ENCODE measurements at regions not wholly inside any gene's neighbourhood (a gene's known extent, or its start where the extent isn't known, plus 50 kb on each side); places are given as distances from the start of the nearest gene placed in this dataset.

DNA sequence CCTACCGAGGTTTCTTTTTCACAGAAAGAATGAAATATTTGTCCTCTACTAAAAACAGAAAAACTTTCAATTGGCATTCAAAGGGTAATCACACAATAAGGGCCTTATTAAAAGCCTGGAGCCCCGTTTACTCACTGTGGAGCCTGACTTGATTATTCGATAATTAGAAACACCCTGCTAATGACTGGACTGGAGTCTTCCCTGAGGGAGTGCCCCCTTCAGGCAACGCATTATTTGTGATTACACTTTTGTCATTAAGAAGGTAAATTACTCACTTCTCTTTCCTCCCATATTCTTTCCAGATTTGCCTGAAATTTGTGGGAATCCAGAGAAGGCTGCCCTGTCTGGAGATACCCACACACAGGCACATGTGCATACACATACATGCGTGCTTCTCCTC is 444.2 kb upstream of the NPVF start:
- H3K9ac ChIP-seq (ENCODE audit: low read length): no peak overlapping the region
- ChIA-PET POLR2A (no interaction called here), CTCF (no interaction called here), RAD21 (ENCODE audit: low non-redundant PET in 1 of 2, low total read pairs in 2 of 2, uncharacterized antibody in 2 of 2, unreplicated experiment in 2 of 2) (no interaction called here)
- no peak overlapping the region for H2AFZ ChIP-seq (ENCODE audit: low read depth, low read length, poor library complexity, severe bottlenecking)
- no peaks in the 10 kb centered on the region for H3K79me2 ChIP-seq (ENCODE audit: insufficient read depth, low read length)
- no peaks in the 10 kb centered on the region for H3K9me2 ChIP-seq (ENCODE audit: insufficient read depth)
- no peak overlapping the region for H3K4me2 ChIP-seq (ENCODE audit: low read length)
- intact Hi-C loops (cut with micrococcal nuclease): no loop called here
- H3K27ac ChIP-seq (ENCODE audit: low read depth, low read length): no peak overlapping the region
- no peaks in the 10 kb centered on the region for H3K4me1 ChIP-seq (ENCODE audit: control insufficient read depth in 1 of 2, insufficient read depth in 2 of 2, low read length in 2 of 2)
- no peak overlapping the region for H3K4me3 ChIP-seq (replicated peaks in 1 of 2; ENCODE audit: low read depth in 1 of 2, low read length in 2 of 2)
- no TSS peak for BruUV-seq (replicated peaks)
- no peaks in the 10 kb centered on the region for H4K20me1 ChIP-seq (ENCODE audit: insufficient read depth)
- no peak for DNase-seq (ENCODE audit: low read depth, low spot score)
- peaks cover 37% of the 10 kb centered on the region for H3K27me3 ChIP-seq (ENCODE audit: insufficient read depth, low read length)
- H3K36me3 ChIP-seq (ENCODE audit: control insufficient read depth in 1 of 2, insufficient read depth in 2 of 2, low read length in 2 of 2): no peaks in the 10 kb centered on the region
- ATAC-seq: no peak
- no peaks in the 10 kb centered on the region for H3K9me3 ChIP-seq (ENCODE audit: control insufficient read depth in 1 of 2, insufficient read depth in 1 of 2, low read depth in 1 of 2, low read length in 2 of 2)
- no peak for TF ChIP-seq EZH2 (IDR thresholded peaks at IDR 0.05)
- TF ChIP-seq POLR2AphosphoS5 (IDR thresholded peaks at IDR 0.05; ENCODE audit: low read depth, low read length): no peak
- TF ChIP-seq RAD21 (IDR thresholded peaks at IDR 0.05; ENCODE audit: low read depth): no peak
- no peak for TF ChIP-seq EGR1 (IDR thresholded peaks at IDR 0.05; ENCODE audit: low read depth)
- TF ChIP-seq, protein P1, sequence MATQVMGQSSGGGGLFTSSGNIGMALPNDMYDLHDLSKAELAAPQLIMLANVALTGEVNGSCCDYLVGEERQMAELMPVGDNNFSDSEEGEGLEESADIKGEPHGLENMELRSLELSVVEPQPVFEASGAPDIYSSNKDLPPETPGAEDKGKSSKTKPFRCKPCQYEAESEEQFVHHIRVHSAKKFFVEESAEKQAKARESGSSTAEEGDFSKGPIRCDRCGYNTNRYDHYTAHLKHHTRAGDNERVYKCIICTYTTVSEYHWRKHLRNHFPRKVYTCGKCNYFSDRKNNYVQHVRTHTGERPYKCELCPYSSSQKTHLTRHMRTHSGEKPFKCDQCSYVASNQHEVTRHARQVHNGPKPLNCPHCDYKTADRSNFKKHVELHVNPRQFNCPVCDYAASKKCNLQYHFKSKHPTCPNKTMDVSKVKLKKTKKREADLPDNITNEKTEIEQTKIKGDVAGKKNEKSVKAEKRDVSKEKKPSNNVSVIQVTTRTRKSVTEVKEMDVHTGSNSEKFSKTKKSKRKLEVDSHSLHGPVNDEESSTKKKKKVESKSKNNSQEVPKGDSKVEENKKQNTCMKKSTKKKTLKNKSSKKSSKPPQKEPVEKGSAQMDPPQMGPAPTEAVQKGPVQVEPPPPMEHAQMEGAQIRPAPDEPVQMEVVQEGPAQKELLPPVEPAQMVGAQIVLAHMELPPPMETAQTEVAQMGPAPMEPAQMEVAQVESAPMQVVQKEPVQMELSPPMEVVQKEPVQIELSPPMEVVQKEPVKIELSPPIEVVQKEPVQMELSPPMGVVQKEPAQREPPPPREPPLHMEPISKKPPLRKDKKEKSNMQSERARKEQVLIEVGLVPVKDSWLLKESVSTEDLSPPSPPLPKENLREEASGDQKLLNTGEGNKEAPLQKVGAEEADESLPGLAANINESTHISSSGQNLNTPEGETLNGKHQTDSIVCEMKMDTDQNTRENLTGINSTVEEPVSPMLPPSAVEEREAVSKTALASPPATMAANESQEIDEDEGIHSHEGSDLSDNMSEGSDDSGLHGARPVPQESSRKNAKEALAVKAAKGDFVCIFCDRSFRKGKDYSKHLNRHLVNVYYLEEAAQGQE (IDR thresholded peaks at IDR 0.05; ENCODE audit: low read depth): no peak
- no peak for TF ChIP-seq JUND (IDR thresholded peaks at IDR 0.05)
- no peak for TF ChIP-seq TCF7L2 (IDR thresholded peaks at IDR 0.05; ENCODE audit: borderline replicate concordance, extremely low read depth, insufficient read depth, insufficient read length)
- TF ChIP-seq CBX3 (IDR thresholded peaks at IDR 0.05; ENCODE audit: low read depth): no peak
- TF ChIP-seq ZFX (IDR thresholded peaks at IDR 0.05): no peak
- TF ChIP-seq POLR2A (IDR thresholded peaks at IDR 0.05; ENCODE audit: borderline replicate concordance, extremely low read depth, insufficient read depth, insufficient read length): no peak
- TF ChIP-seq FOSL1 (IDR thresholded peaks at IDR 0.05; ENCODE audit: low read depth): no peak
- TF ChIP-seq, protein P2, sequence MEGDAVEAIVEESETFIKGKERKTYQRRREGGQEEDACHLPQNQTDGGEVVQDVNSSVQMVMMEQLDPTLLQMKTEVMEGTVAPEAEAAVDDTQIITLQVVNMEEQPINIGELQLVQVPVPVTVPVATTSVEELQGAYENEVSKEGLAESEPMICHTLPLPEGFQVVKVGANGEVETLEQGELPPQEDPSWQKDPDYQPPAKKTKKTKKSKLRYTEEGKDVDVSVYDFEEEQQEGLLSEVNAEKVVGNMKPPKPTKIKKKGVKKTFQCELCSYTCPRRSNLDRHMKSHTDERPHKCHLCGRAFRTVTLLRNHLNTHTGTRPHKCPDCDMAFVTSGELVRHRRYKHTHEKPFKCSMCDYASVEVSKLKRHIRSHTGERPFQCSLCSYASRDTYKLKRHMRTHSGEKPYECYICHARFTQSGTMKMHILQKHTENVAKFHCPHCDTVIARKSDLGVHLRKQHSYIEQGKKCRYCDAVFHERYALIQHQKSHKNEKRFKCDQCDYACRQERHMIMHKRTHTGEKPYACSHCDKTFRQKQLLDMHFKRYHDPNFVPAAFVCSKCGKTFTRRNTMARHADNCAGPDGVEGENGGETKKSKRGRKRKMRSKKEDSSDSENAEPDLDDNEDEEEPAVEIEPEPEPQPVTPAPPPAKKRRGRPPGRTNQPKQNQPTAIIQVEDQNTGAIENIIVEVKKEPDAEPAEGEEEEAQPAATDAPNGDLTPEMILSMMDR (IDR thresholded peaks at IDR 0.05 in 2 of 3, conservative IDR thresholded peaks at IDR 0.05 in 1 of 3; ENCODE audit: borderline replicate concordance in 1 of 3, insufficient read depth in 1 of 3, low read depth in 2 of 3, low read length in 2 of 3): no peak
- TF ChIP-seq, protein P3, sequence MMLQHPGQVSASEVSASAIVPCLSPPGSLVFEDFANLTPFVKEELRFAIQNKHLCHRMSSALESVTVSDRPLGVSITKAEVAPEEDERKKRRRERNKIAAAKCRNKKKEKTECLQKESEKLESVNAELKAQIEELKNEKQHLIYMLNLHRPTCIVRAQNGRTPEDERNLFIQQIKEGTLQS (IDR thresholded peaks at IDR 0.05): no peak
- no peak for TF ChIP-seq SRF (IDR thresholded peaks at IDR 0.05; ENCODE audit: low read depth)
- TF ChIP-seq SP1 (IDR thresholded peaks at IDR 0.05; ENCODE audit: low read depth): no peak
- TF ChIP-seq ZNF274 (IDR thresholded peaks at IDR 0.05; ENCODE audit: low read depth, low read length): no peak
- TF ChIP-seq, protein P4, sequence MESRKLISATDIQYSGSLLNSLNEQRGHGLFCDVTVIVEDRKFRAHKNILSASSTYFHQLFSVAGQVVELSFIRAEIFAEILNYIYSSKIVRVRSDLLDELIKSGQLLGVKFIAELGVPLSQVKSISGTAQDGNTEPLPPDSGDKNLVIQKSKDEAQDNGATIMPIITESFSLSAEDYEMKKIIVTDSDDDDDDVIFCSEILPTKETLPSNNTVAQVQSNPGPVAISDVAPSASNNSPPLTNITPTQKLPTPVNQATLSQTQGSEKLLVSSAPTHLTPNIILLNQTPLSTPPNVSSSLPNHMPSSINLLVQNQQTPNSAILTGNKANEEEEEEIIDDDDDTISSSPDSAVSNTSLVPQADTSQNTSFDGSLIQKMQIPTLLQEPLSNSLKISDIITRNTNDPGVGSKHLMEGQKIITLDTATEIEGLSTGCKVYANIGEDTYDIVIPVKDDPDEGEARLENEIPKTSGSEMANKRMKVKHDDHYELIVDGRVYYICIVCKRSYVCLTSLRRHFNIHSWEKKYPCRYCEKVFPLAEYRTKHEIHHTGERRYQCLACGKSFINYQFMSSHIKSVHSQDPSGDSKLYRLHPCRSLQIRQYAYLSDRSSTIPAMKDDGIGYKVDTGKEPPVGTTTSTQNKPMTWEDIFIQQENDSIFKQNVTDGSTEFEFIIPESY (IDR thresholded peaks at IDR 0.05; ENCODE audit: extremely low read depth, insufficient replicate concordance, low read length): no peak

All from HCT116 (cell line).